ENCODE measurements at regions not wholly inside any gene's neighbourhood (a gene's known extent, or its start where the extent isn't known, plus 50 kb on each side); places are given as distances from the start of the nearest gene placed in this dataset.

GRCh38 chr3:16066975-16067374 is 107.5 kb upstream of the GALNT15 start:
- Histone ChIP-seq H3K27me3 (ENCODE audit: insufficient read depth, low read length) (no peaks in the 10 kb centered on the region), H4K5ac (ENCODE audit: insufficient read length, low read depth, low read length) (no peak overlapping the region), H2BK120ac (ENCODE audit: low read depth, low read length, poor library complexity, severe bottlenecking) (no peak overlapping the region), H3K56ac (ENCODE audit: insufficient read length, low read depth, low read length) (no peak overlapping the region), H3K4me2 (ENCODE audit: insufficient read depth, insufficient read length, low read length) (no peak overlapping the region), H2AFZ (ENCODE audit: low read length) (no peak overlapping the region), H3T11ph (ENCODE audit: low read length) (no peak overlapping the region), H3K4ac (ENCODE audit: low read depth, low read length) (no peak overlapping the region), H4K20me1 (ENCODE audit: control insufficient read depth, insufficient read depth, insufficient read length) (no peaks in the 10 kb centered on the region), H2BK15ac (ENCODE audit: low read depth, low read length) (no peak overlapping the region), H3K14ac (ENCODE audit: insufficient read depth, low read length) (no peak overlapping the region), H3K79me1 (ENCODE audit: insufficient read depth, low read depth, low read length, poor library complexity, severe bottlenecking) (no peaks in the 10 kb centered on the region), H2BK5ac (ENCODE audit: insufficient read length, low read length) (no peak overlapping the region), H2AK5ac (ENCODE audit: insufficient read length, low read length) (no peak overlapping the region), H4K91ac (ENCODE audit: insufficient read length, low read depth, low read length) (no peak overlapping the region), H3K23me2 (ENCODE audit: insufficient read length, low read depth, low read length, poor library complexity, severe bottlenecking) (no peaks in the 10 kb centered on the region), H3K9ac (ENCODE audit: extremely low read depth, insufficient read length, low read length) (no peak overlapping the region), H2BK20ac (ENCODE audit: low read depth, low read length, poor library complexity, severe bottlenecking) (no peak overlapping the region), H3K79me2 (ENCODE audit: insufficient read depth, low read length) (no peaks in the 10 kb centered on the region), H3K27ac (ENCODE audit: insufficient read length, low read depth, low read length) (no peak overlapping the region), H3K4me1 (ENCODE audit: insufficient read depth, low read length) (peaks cover 6% of the 10 kb centered on the region), H4K8ac (replicated peaks; ENCODE audit: insufficient read length, low read depth, low read length) (no peak overlapping the region), H3K18ac (ENCODE audit: insufficient read length, low read depth, low read length) (no peak overlapping the region), H3K9me3 (ENCODE audit: control insufficient read depth, low read depth, low read length) (no peaks in the 10 kb centered on the region), H2BK12ac (ENCODE audit: insufficient read length, low read depth, low read length) (no peak overlapping the region), H3K23ac (ENCODE audit: insufficient read length, low read depth, low read length) (no peak overlapping the region)
- Mint-ChIP-seq H3K9me3 (no peaks in the 10 kb centered on the region), H3K27me3 (ENCODE audit: low read depth) (peaks cover 3% of the 10 kb centered on the region), H3K4me3 (no peak overlapping the region), H3K27ac (no peak overlapping the region), H3K4me1 (peaks cover 0 to 4% of the 10 kb centered on the region in 2 experiments; a peak in 1 of 4 replicates), H3K36me3 (ENCODE audit: insufficient read depth in 1 of 3, low read depth in 3 of 3) (no peaks in the 10 kb centered on the region)
- no CpG with 5 or more reads among the region's 6 CpGs for WGBS (ENCODE audit: extremely low coverage, insufficient read length, low lambda C conversion rate)
- TF ChIP-seq CTCF (conservative IDR thresholded peaks at IDR 0.05), result no peak
- no peak for DNase-seq
